Stimulated activated CD4-positive, alpha-beta T cell treated with anti-CD3 and anti-CD28 coated beads, Interleukin-12 subunit alpha, Interleukin-12 subunit beta, amount 100 ng/mL, for 48 hours (primary cell): ENCODE measurements at regions not wholly inside any gene's neighbourhood (a gene's known extent, or its start where the extent isn't known, plus 50 kb on each side); places are given as distances from the start of the nearest gene placed in this dataset.
"Not testable (repeated sequence)": the region's sequence is repeated elsewhere in the genome, so short reads cannot be mapped to it uniquely, and the experiment has no call there.

Experiments used
- DNase-seq, 3 donors: peaks; one replicate each; pipeline ENCODE4 v3.0.0-alpha.2; 2020; ENCODE audit warnings: low read depth in 2 of 3, low spot score in 1 of 3

- DNase-seq = no peak
Observed at GRCh38 chr12:23354800-23355199, 594.7 kb downstream of the SOX5 start.

- DNase-seq = no peak
Observed at GRCh38 chr12:23356440-23356839, 593.0 kb downstream of the SOX5 start.

GRCh38 chr12:23356927-23357708, 592.4 kb downstream of the SOX5 start:
- no peak for DNase-seq

- no peak for DNase-seq
Observed at GRCh38 chr12:23359975-23360701, 589.3 kb downstream of the SOX5 start.

GRCh38 chr12:23361971-23362370, 587.5 kb downstream of the SOX5 start:
- no peak for DNase-seq

GRCh38 chr12:23368590-23368989, 580.9 kb downstream of the SOX5 start:
- DNase-seq = no peak

- DNase-seq = no peak
Observed at GRCh38 chr12:23375621-23376020, 573.8 kb downstream of the SOX5 start.

- no peak for DNase-seq
Observed at GRCh38 chr12:23376238-23376637, 573.2 kb downstream of the SOX5 start.

GRCh38 chr12:23380419-23381100, 568.9 kb downstream of the SOX5 start:
- DNase-seq = no peak

GRCh38 chr12:23388898-23389297, 560.6 kb downstream of the SOX5 start:
- DNase-seq = not testable (repeated sequence)

- DNase-seq = not testable (repeated sequence)
Observed at GRCh38 chr12:23389315-23389714, 560.2 kb downstream of the SOX5 start.

- DNase-seq = no peak
Observed at GRCh38 chr12:23399402-23399933, 550.0 kb downstream of the SOX5 start.

GRCh38 chr12:23415180-23415579, 534.3 kb downstream of the SOX5 start:
- DNase-seq = no peak

GRCh38 chr12:23421556-23421955, 527.9 kb downstream of the SOX5 start:
- DNase-seq = no peak

- no peak for DNase-seq
Observed at GRCh38 chr12:23423097-23423687, 526.3 kb downstream of the SOX5 start.

- no peak for DNase-seq
Observed at GRCh38 chr12:23423796-23424195, 525.7 kb downstream of the SOX5 start.

- DNase-seq = no peak
Observed at GRCh38 chr12:23424685-23425084, 524.8 kb downstream of the SOX5 start.

GRCh38 chr12:23426328-23426727, 523.1 kb downstream of the SOX5 start:
- DNase-seq = no peak

GRCh38 chr12:23428758-23429157, 520.7 kb downstream of the SOX5 start:
- DNase-seq = no peak

GRCh38 chr12:23431006-23431405, 518.5 kb downstream of the SOX5 start:
- DNase-seq = no peak

GRCh38 chr12:23433121-23433520, 516.3 kb downstream of the SOX5 start:
- DNase-seq = no peak
